ENCODE measurements at regions not wholly inside any gene's neighbourhood (a gene's known extent, or its start where the extent isn't known, plus 50 kb on each side); places are given as distances from the start of the nearest gene placed in this dataset.
A peak's percentile ranks its signal among the peaks of the same experiment; 100 is the strongest.

GRCh38 chr2:58539973-58540372, 298.8 kb upstream of the FANCL start (continued):
- TF ChIP-seq EP300 (IDR thresholded peaks at IDR 0.05; ENCODE audit: borderline replicate concordance in 1 of 2, low read depth in 2 of 2, low read length in 2 of 2) (peak in 1 of 2 experiments; percentile 95; a peak in 1 of 3 replicates), EZH2 (IDR thresholded peaks at IDR 0.05; ENCODE audit: low read depth, low read length, severe bottlenecking) (no peak), HDAC2 (IDR thresholded peaks at IDR 0.05; ENCODE audit: borderline replicate concordance in 1 of 2, low read depth in 2 of 2, low read length in 2 of 2) (peak; percentile 73 to 97; a peak in 3 of 4 replicates), EGR1 (IDR thresholded peaks at IDR 0.05; ENCODE audit: borderline replicate concordance, low read depth, low read length) (no peak), CREB1 (IDR thresholded peaks at IDR 0.05) (no peak), CBX5 (IDR thresholded peaks at IDR 0.05; ENCODE audit: low read depth, low read length) (no peak), RNF2 (IDR thresholded peaks at IDR 0.05; ENCODE audit: borderline replicate concordance, low read depth, low read length, missing control alignments, poor library complexity, severe bottlenecking) (no peak), CTCF (IDR thresholded peaks at IDR 0.05; ENCODE audit: control extremely low read depth in 1 of 3, insufficient read depth in 1 of 3, low read depth in 1 of 3, low read length in 3 of 3) (no peak), TEAD4 (IDR thresholded peaks at IDR 0.05; ENCODE audit: low read depth, low read length) (peak; percentile 86; the same call in 1 of the 2 replicates), TBP (IDR thresholded peaks at IDR 0.05; ENCODE audit: low read depth, low read length) (peak; percentile 66), MAFK (IDR thresholded peaks at IDR 0.05; ENCODE audit: low read depth, low read length) (no peak), SIN3A (conservative IDR thresholded peaks at IDR 0.05 in 1 of 2, IDR thresholded peaks at IDR 0.05 in 1 of 2; ENCODE audit: low read depth in 1 of 2, low read length in 2 of 2) (0 out of 4 replicates have a peak, but pooled peaks of 1 of the 2 experiments have one; percentile 45), POLR2A (IDR thresholded peaks at IDR 0.05; ENCODE audit: control extremely low read depth in 1 of 2, low read depth in 2 of 2, low read length in 2 of 2) (peak in 1 of 2 experiments; percentile 21; a peak in 1 of 3 replicates)
